ENCODE measurements at regions not wholly inside any gene's neighbourhood (a gene's known extent, or its start where the extent isn't known, plus 50 kb on each side); places are given as distances from the start of the nearest gene placed in this dataset.

- H3K4me3 ChIP-seq (ENCODE audit: low read depth in 1 of 3, low read length in 3 of 3): no peak overlapping the region
- H3K36me3 ChIP-seq (ENCODE audit: control insufficient read depth in 3 of 3, insufficient read depth in 2 of 3, low read depth in 1 of 3, low read length in 3 of 3): no peaks in the 10 kb centered on the region
- peak overlapping the region in 1 of 3 donors; percentile 55 for H3K27ac ChIP-seq (ENCODE audit: low read depth in 1 of 3, low read length in 2 of 3)
- peaks cover 3 to 43% (median 5%) of the 10 kb centered on the region in 3 donors for H3K4me1 ChIP-seq (ENCODE audit: control insufficient read depth in 3 of 3, insufficient read depth in 2 of 3, low read depth in 1 of 3, low read length in 2 of 3)
- 73 to 74% (median 73%) methylated on average over 5 of the region's 5 CpGs for WGBS, 3 donors
- FAIRE-seq: no peak
- H3K9me3 ChIP-seq (ENCODE audit: control insufficient read depth in 2 of 2, insufficient read depth in 1 of 2, low read depth in 1 of 2, low read length in 1 of 2): peaks cover 0 to 6% of the 10 kb centered on the region in 2 donors
- DNase-seq: no peak
- H3K27me3 ChIP-seq (ENCODE audit: control insufficient read depth in 3 of 3, insufficient read depth in 3 of 3, low read length in 3 of 3): no peaks in the 10 kb centered on the region
Measured at GRCh38 chr12:116433249-116433648, 125.9 kb upstream of the MAP1LC3B2 start.

- no peaks in the 10 kb centered on the region for H3K36me3 ChIP-seq (ENCODE audit: control insufficient read depth in 3 of 3, insufficient read depth in 2 of 3, low read depth in 1 of 3, low read length in 3 of 3)
- H3K4me1 ChIP-seq (ENCODE audit: control insufficient read depth in 3 of 3, insufficient read depth in 2 of 3, low read depth in 1 of 3, low read length in 2 of 3): peaks cover 3 to 43% (median 5%) of the 10 kb centered on the region in 3 donors
- no peaks in the 10 kb centered on the region for H3K27me3 ChIP-seq (ENCODE audit: control insufficient read depth in 3 of 3, insufficient read depth in 3 of 3, low read length in 3 of 3)
- peaks cover 0 to 6% of the 10 kb centered on the region in 2 donors for H3K9me3 ChIP-seq (ENCODE audit: control insufficient read depth in 2 of 2, insufficient read depth in 1 of 2, low read depth in 1 of 2, low read length in 1 of 2)
- DNase-seq (peak; percentile 69 to 92), FAIRE-seq (no peak)
- H3K27ac ChIP-seq (ENCODE audit: low read depth in 1 of 3, low read length in 2 of 3): peak overlapping the region in 2 of 3 donors; percentile 55 to 60
- H3K4me3 ChIP-seq (ENCODE audit: low read depth in 1 of 3, low read length in 3 of 3): no peak overlapping the region
- 24 to 35% (median 31%) methylated on average over 17 of the region's 17 CpGs for WGBS, 3 donors
Measured at GRCh38 chr12:116434155-116435011, 124.8 kb upstream of the MAP1LC3B2 start.

- peaks cover 3 to 43% (median 5%) of the 10 kb centered on the region in 3 donors for H3K4me1 ChIP-seq (ENCODE audit: control insufficient read depth in 3 of 3, insufficient read depth in 2 of 3, low read depth in 1 of 3, low read length in 2 of 3)
- no peak overlapping the region for H3K4me3 ChIP-seq (ENCODE audit: low read depth in 1 of 3, low read length in 3 of 3)
- peaks cover 0 to 6% of the 10 kb centered on the region in 2 donors for H3K9me3 ChIP-seq (ENCODE audit: control insufficient read depth in 2 of 2, insufficient read depth in 1 of 2, low read depth in 1 of 2, low read length in 1 of 2)
- H3K36me3 ChIP-seq (ENCODE audit: control insufficient read depth in 3 of 3, insufficient read depth in 2 of 3, low read depth in 1 of 3, low read length in 3 of 3): no peaks in the 10 kb centered on the region
- DNase-seq: no peak
- peak overlapping the region in 2 of 3 donors; percentile 54 to 87 for H3K27ac ChIP-seq (ENCODE audit: low read depth in 1 of 3, low read length in 2 of 3)
- H3K27me3 ChIP-seq (ENCODE audit: control insufficient read depth in 3 of 3, insufficient read depth in 3 of 3, low read length in 3 of 3): no peaks in the 10 kb centered on the region
- FAIRE-seq: no peak
- 48 to 81% (median 57%) methylated on average over 3 of the region's 3 CpGs for WGBS, 3 donors
Measured at GRCh38 chr12:116435984-116436383, 123.2 kb upstream of the MAP1LC3B2 start.

GRCh38 chr12:116436561-116437249 is 122.5 kb upstream of the MAP1LC3B2 start:
- Histone ChIP-seq H3K4me1 (ENCODE audit: control insufficient read depth in 3 of 3, insufficient read depth in 2 of 3, low read depth in 1 of 3, low read length in 2 of 3) (peaks cover 3 to 43% (median 5%) of the 10 kb centered on the region in 3 donors), H3K4me3 (ENCODE audit: low read depth in 1 of 3, low read length in 3 of 3) (no peak overlapping the region), H3K36me3 (ENCODE audit: control insufficient read depth in 3 of 3, insufficient read depth in 2 of 3, low read depth in 1 of 3, low read length in 3 of 3) (no peaks in the 10 kb centered on the region), H3K9me3 (ENCODE audit: control insufficient read depth in 2 of 2, insufficient read depth in 1 of 2, low read depth in 1 of 2, low read length in 1 of 2) (peaks cover 0 to 6% of the 10 kb centered on the region in 2 donors), H3K27me3 (ENCODE audit: control insufficient read depth in 3 of 3, insufficient read depth in 3 of 3, low read length in 3 of 3) (no peaks in the 10 kb centered on the region), H3K27ac (ENCODE audit: low read depth in 1 of 3, low read length in 2 of 3) (peak overlapping the region; percentile 54 to 87 (median 65))
- DNase-seq (peak; percentile 89 to 90), FAIRE-seq (no peak)
- WGBS, 3 donors: 10 to 58% (median 25%) methylated on average over 14 of the region's 14 CpGs

- FAIRE-seq: no peak
- 62 to 68% (median 66%) methylated on average over 4 of the region's 4 CpGs for WGBS, 3 donors
Measured at GRCh38 chr12:116441292-116441691, 117.9 kb upstream of the MAP1LC3B2 start.

GRCh38 chr12:116442304-116442703 is 116.9 kb upstream of the MAP1LC3B2 start:
- Histone ChIP-seq H3K9me3 (ENCODE audit: control insufficient read depth in 2 of 2, insufficient read depth in 1 of 2, low read depth in 1 of 2, low read length in 1 of 2) (no peaks in the 10 kb centered on the region), H3K27me3 (ENCODE audit: control insufficient read depth in 3 of 3, insufficient read depth in 3 of 3, low read length in 3 of 3) (no peaks in the 10 kb centered on the region), H3K4me3 (ENCODE audit: low read depth in 1 of 3, low read length in 3 of 3) (no peak overlapping the region), H3K4me1 (ENCODE audit: control insufficient read depth in 3 of 3, insufficient read depth in 2 of 3, low read depth in 1 of 3, low read length in 2 of 3) (peaks cover 0 to 7% (median 0%) of the 10 kb centered on the region in 3 donors), H3K27ac (ENCODE audit: low read depth in 1 of 3, low read length in 2 of 3) (no peak overlapping the region), H3K36me3 (ENCODE audit: control insufficient read depth in 3 of 3, insufficient read depth in 2 of 3, low read depth in 1 of 3, low read length in 3 of 3) (no peaks in the 10 kb centered on the region)
- no peak for DNase-seq
- no peak for FAIRE-seq
- 99 to 100% (median 100%) methylated on average over 3 of the region's 3 CpGs for WGBS, 3 donors

More at GRCh38 chr12:116441292-116441691, 117.9 kb upstream of the MAP1LC3B2 start:
- Histone ChIP-seq H3K27ac (ENCODE audit: low read depth in 1 of 3, low read length in 2 of 3) (no peak overlapping the region), H3K27me3 (ENCODE audit: control insufficient read depth in 3 of 3, insufficient read depth in 3 of 3, low read length in 3 of 3) (no peaks in the 10 kb centered on the region), H3K4me3 (ENCODE audit: low read depth in 1 of 3, low read length in 3 of 3) (no peak overlapping the region), H3K9me3 (ENCODE audit: control insufficient read depth in 2 of 2, insufficient read depth in 1 of 2, low read depth in 1 of 2, low read length in 1 of 2) (no peaks in the 10 kb centered on the region), H3K36me3 (ENCODE audit: control insufficient read depth in 3 of 3, insufficient read depth in 2 of 3, low read depth in 1 of 3, low read length in 3 of 3) (no peaks in the 10 kb centered on the region), H3K4me1 (ENCODE audit: control insufficient read depth in 3 of 3, insufficient read depth in 2 of 3, low read depth in 1 of 3, low read length in 2 of 3) (peaks cover 0 to 18% (median 0%) of the 10 kb centered on the region in 3 donors)
- no peak for DNase-seq

GRCh38 chr12:116442946-116443345 is 116.2 kb upstream of the MAP1LC3B2 start:
- no peaks in the 10 kb centered on the region for H3K9me3 ChIP-seq (ENCODE audit: control insufficient read depth in 2 of 2, insufficient read depth in 1 of 2, low read depth in 1 of 2, low read length in 1 of 2)
- no peaks in the 10 kb centered on the region for H3K27me3 ChIP-seq (ENCODE audit: control insufficient read depth in 3 of 3, insufficient read depth in 3 of 3, low read length in 3 of 3)
- no peaks in the 10 kb centered on the region for H3K36me3 ChIP-seq (ENCODE audit: control insufficient read depth in 3 of 3, insufficient read depth in 2 of 3, low read depth in 1 of 3, low read length in 3 of 3)
- H3K27ac ChIP-seq (ENCODE audit: low read depth in 1 of 3, low read length in 2 of 3): no peak overlapping the region
- FAIRE-seq (no peak), DNase-seq (no peak)
- H3K4me1 ChIP-seq (ENCODE audit: control insufficient read depth in 3 of 3, insufficient read depth in 2 of 3, low read depth in 1 of 3, low read length in 2 of 3): peaks cover 0 to 1% (median 0%) of the 10 kb centered on the region in 3 donors
- no peak overlapping the region for H3K4me3 ChIP-seq (ENCODE audit: low read depth in 1 of 3, low read length in 3 of 3)
- 78 to 85% (median 81%) methylated on average over 3 of the region's 3 CpGs for WGBS, 3 donors

GRCh38 chr12:116443821-116444589 is 115.2 kb upstream of the MAP1LC3B2 start:
- Histone ChIP-seq H3K27me3 (ENCODE audit: control insufficient read depth in 3 of 3, insufficient read depth in 3 of 3, low read length in 3 of 3) (no peaks in the 10 kb centered on the region), H3K27ac (ENCODE audit: low read depth in 1 of 3, low read length in 2 of 3) (no peak overlapping the region), H3K4me3 (ENCODE audit: low read depth in 1 of 3, low read length in 3 of 3) (no peak overlapping the region), H3K9me3 (ENCODE audit: control insufficient read depth in 2 of 2, insufficient read depth in 1 of 2, low read depth in 1 of 2, low read length in 1 of 2) (no peaks in the 10 kb centered on the region), H3K4me1 (ENCODE audit: control insufficient read depth in 3 of 3, insufficient read depth in 2 of 3, low read depth in 1 of 3, low read length in 2 of 3) (peaks cover 0 to 8% (median 0%) of the 10 kb centered on the region in 3 donors), H3K36me3 (ENCODE audit: control insufficient read depth in 3 of 3, insufficient read depth in 2 of 3, low read depth in 1 of 3, low read length in 3 of 3) (no peaks in the 10 kb centered on the region)
- WGBS, 3 donors: 69 to 88% (median 80%) methylated on average over 16 of the region's 16 CpGs
- no peak for DNase-seq
- no peak for FAIRE-seq

Measured in small intestine (tissue), 7 donors.